ENCODE measurements at regions not wholly inside any gene's neighbourhood (a gene's known extent, or its start where the extent isn't known, plus 50 kb on each side); places are given as distances from the start of the nearest gene placed in this dataset.

DNA sequence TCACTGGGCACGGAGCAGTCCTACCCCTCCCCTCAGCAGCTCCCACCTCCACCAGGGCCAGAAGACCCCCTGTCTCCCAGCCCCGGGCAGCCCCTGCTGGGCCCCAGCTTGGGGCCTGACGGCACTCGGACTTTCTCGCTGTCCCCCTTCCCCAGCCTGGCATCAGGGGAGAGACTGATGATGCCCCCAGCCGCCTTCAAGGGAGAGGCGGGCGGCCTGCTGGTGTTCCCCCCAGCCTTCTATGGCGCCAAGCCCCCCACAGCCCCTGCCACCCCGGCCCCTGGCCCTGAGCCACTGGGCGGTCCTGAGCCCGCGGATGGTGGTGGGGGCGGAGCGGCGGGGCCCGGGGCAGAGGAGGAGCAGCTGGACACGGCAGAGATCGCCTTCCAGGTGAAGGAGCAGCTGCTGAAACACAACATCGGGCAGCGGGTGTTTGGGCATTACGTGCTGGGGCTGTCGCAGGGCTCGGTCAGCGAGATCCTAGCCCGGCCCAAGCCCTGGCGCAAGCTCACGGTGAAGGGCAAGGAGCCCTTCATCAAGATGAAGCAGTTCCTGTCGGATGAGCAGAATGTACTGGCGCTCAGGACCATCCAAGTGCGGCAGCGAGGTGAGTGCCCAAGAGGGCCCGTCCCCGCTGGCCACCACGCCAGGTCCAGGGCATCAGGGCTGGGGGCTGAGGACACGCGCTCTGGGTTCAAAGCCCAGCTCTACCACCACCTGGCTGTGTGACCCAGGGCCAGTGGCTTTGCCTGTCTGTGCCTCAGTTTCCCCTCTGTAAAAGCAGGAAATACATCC, 58.6 kb downstream of the PHETA1 start:
- TF ChIP-seq, protein P1, sequence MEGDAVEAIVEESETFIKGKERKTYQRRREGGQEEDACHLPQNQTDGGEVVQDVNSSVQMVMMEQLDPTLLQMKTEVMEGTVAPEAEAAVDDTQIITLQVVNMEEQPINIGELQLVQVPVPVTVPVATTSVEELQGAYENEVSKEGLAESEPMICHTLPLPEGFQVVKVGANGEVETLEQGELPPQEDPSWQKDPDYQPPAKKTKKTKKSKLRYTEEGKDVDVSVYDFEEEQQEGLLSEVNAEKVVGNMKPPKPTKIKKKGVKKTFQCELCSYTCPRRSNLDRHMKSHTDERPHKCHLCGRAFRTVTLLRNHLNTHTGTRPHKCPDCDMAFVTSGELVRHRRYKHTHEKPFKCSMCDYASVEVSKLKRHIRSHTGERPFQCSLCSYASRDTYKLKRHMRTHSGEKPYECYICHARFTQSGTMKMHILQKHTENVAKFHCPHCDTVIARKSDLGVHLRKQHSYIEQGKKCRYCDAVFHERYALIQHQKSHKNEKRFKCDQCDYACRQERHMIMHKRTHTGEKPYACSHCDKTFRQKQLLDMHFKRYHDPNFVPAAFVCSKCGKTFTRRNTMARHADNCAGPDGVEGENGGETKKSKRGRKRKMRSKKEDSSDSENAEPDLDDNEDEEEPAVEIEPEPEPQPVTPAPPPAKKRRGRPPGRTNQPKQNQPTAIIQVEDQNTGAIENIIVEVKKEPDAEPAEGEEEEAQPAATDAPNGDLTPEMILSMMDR (IDR thresholded peaks at IDR 0.05) = no peak
- TF ChIP-seq SMC3 (IDR thresholded peaks at IDR 0.05) (no peak), POLR2A (IDR thresholded peaks at IDR 0.05; ENCODE audit: low read length) (no peak)

Measured in A549 (cell line).